ENCODE measurements at regions not wholly inside any gene's neighbourhood (a gene's known extent, or its start where the extent isn't known, plus 50 kb on each side); places are given as distances from the start of the nearest gene placed in this dataset.

GRCh38 chr13:104983601-104984000 lies 1551.9 kb downstream of the EFNB2 start:
- TF ChIP-seq, protein P1, sequence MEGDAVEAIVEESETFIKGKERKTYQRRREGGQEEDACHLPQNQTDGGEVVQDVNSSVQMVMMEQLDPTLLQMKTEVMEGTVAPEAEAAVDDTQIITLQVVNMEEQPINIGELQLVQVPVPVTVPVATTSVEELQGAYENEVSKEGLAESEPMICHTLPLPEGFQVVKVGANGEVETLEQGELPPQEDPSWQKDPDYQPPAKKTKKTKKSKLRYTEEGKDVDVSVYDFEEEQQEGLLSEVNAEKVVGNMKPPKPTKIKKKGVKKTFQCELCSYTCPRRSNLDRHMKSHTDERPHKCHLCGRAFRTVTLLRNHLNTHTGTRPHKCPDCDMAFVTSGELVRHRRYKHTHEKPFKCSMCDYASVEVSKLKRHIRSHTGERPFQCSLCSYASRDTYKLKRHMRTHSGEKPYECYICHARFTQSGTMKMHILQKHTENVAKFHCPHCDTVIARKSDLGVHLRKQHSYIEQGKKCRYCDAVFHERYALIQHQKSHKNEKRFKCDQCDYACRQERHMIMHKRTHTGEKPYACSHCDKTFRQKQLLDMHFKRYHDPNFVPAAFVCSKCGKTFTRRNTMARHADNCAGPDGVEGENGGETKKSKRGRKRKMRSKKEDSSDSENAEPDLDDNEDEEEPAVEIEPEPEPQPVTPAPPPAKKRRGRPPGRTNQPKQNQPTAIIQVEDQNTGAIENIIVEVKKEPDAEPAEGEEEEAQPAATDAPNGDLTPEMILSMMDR (IDR thresholded peaks at IDR 0.05) = no peak
- TF ChIP-seq POLR2AphosphoS5 (IDR thresholded peaks at IDR 0.05) = no peak
- TF ChIP-seq EP300 (IDR thresholded peaks at IDR 0.05) = no peak
- no peak for TF ChIP-seq POLR2A (IDR thresholded peaks at IDR 0.05; ENCODE audit: low read depth)

Measured in esophagus muscularis mucosa (tissue), 4 donors.